ENCODE measurements at regions not wholly inside any gene's neighbourhood (a gene's known extent, or its start where the extent isn't known, plus 50 kb on each side); places are given as distances from the start of the nearest gene placed in this dataset.

DNA sequence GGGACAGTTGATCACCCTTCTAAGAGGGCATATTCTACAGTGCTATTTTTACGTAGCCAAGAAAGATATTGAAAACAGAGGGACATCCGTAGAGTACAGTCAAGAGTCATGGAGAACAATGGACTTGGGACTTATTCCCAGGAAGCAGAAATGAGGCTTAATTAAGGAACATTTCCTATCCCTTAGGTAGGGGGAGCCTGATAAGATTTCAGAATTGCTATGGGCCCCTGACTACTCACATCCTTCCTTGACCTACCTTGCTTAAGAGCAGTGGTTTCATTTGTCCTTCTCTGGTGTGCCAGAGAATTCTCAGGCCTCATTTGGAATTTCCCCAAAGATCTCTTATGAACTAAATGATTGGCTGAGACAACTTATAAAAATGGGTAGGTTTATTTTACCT lies 189.5 kb upstream of the DTNBP1 start:
- TF ChIP-seq EZH2 (IDR thresholded peaks at IDR 0.05; ENCODE audit: insufficient read depth, poor library complexity, severe bottlenecking) (no peak), EZH2phosphoT487 (IDR thresholded peaks at IDR 0.05; ENCODE audit: insufficient read depth, low read depth) (no peak)

All from GM23248 (cell line).